Transverse colon (tissue), 4 donors: ENCODE measurements at regions not wholly inside any gene's neighbourhood (a gene's known extent, or its start where the extent isn't known, plus 50 kb on each side); places are given as distances from the start of the nearest gene placed in this dataset.

Experiments used
- DNase-seq: peaks from one replicate; pipeline ENCODE4 v3.0.0-alpha.2; 2019
- H3K27ac ChIP-seq, 4 donors: fragments of 200-600 bp; sonication (generic); 2 replicates each; pipeline ENCODE4 v1.5.1; 2016 to 2018; ENCODE audit warnings: inconsistent platforms in 4 of 4
- H3K27me3 ChIP-seq: fragments of 200-600 bp; sonication (generic); 2 replicates; pipeline ENCODE4 v1.5.1; 2017; ENCODE audit warnings: inconsistent platforms
- H3K36me3 ChIP-seq, 4 donors: fragments of 200-600 bp; sonication (generic); 2 replicates each; pipeline ENCODE4 v1.5.1; 2017 to 2019; ENCODE audit warnings: inconsistent platforms in 4 of 4
- H3K4me1 ChIP-seq, 4 donors: fragments of 200-600 bp; sonication (generic); 2 replicates each; pipeline ENCODE4 v1.5.1; 2017 to 2020; ENCODE audit warnings: inconsistent platforms in 4 of 4
- H3K4me3 ChIP-seq, 4 donors: fragments of 200-600 bp; sonication (generic); 1 replicate in 1 of 4; 2 replicates in 3 of 4; pipeline versions ENCODE4 v1.5.1 to v1.6.1; 2017 to 2019; ENCODE audit warnings: inconsistent platforms in 4 of 4
- H3K9me3 ChIP-seq, 2 donors: fragments of 200-600 bp; sonication (generic); 2 replicates each; pipeline ENCODE4 v1.5.1; 2017 to 2019; ENCODE audit warnings: inconsistent platforms in 2 of 2
- EP300 ChIP-seq: sonication (generic); formaldehyde crosslinking; IDR thresholded peaks from one replicate; pipeline ENCODE4 v1.6.1; 2017; ENCODE audit warnings: antibody characterized with exemption, low read depth
- POLR2A ChIP-seq: fragments of 450-650 bp; IDR thresholded peaks from one replicate; pipeline ENCODE4 v1.6.1; 2016; ENCODE audit warnings: antibody characterized with exemption, mild to moderate bottlenecking, moderate library complexity
- POLR2AphosphoS5 ChIP-seq, 3 donors: sonication (generic); formaldehyde crosslinking; IDR thresholded peaks; one replicate each; pipeline ENCODE4 v1.6.1; 2016; ENCODE audit warnings: antibody characterized with exemption in 3 of 3
- WGBS, 2 donors: methylation state at CpG; one replicate each; pipeline ENCODE4 v1.1.5; 2018; ENCODE audit warnings: low coverage in 1 of 2; 5-methylcytosine and 5-hydroxymethylcytosine counted together
- in situ Hi-C, 4 donors: fragments of 200-750 bp; cut with MboI; loops; one replicate each; pipeline versions ENCODE4 v1.15.0 to v1.15.1; 2017; ENCODE audit warnings: low sequenced_read_pairs in 3 of 4, low pct_ligation_motif_present in 1 of 4, low pct_unique_long_range_greater_than_20kb in 1 of 4
- intact Hi-C: fragments of 100-400 bp; cut with DNase I; formaldehyde crosslinking; loops from one replicate; pipeline ENCODE4 v1.15.1; 2023; ENCODE audit warnings: low total_unique reads
- TF ChIP-seq, protein P1 (sequence below), 5 experiments: fragments of 200-600 bp in 3 of 5; fragments of 450-650 bp in 2 of 5; sonication (generic) in 3 of 5; IDR thresholded peaks; 1 replicate in 2 of 5; 2 replicates in 3 of 5; pipeline ENCODE4 v1.5.1; 2016 to 2017; ENCODE audit warnings: antibody characterized with exemption in 5 of 5, inconsistent platforms in 3 of 5, mild to moderate bottlenecking in 2 of 5, moderate library complexity in 1 of 5

DNA sequence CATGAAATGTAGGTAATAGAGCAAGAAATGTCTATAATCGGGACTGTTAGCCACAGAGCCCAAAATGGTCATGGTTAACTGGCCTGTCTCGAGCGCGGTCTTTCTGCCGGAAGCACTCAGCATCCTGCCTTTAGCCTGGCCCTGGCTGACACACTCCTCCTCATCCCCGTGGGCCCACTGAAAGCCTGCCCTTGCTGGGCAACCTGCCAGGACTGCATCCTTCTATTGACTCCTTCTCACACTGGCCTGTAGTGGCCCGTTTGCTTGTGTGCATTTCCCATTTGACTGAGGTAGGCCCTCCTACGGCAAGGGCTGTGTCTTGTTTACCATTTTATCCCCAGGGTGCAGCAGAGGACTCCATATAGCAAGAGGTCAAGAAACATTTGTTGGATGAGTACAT is 215.7 kb downstream of the ATPSCKMT start:
- H3K27ac ChIP-seq: no peak overlapping the region
- in situ Hi-C loops (no loop called here), intact Hi-C loops (no loop called here)
- no peak for DNase-seq
- H3K4me1 ChIP-seq: no peaks in the 10 kb centered on the region
- 20 to 66% methylated on average over 1 to 8 of the region's 8 CpGs for WGBS, 2 donors
- H3K9me3 ChIP-seq: no peaks in the 10 kb centered on the region
- no peak overlapping the region for H3K4me3 ChIP-seq
- no peaks in the 10 kb centered on the region for H3K36me3 ChIP-seq
- H3K27me3 ChIP-seq: no peaks in the 10 kb centered on the region
- TF ChIP-seq POLR2AphosphoS5 (IDR thresholded peaks at IDR 0.05) (no peak), POLR2A (no peak), EP300 (no peak)
- TF ChIP-seq, protein P1, sequence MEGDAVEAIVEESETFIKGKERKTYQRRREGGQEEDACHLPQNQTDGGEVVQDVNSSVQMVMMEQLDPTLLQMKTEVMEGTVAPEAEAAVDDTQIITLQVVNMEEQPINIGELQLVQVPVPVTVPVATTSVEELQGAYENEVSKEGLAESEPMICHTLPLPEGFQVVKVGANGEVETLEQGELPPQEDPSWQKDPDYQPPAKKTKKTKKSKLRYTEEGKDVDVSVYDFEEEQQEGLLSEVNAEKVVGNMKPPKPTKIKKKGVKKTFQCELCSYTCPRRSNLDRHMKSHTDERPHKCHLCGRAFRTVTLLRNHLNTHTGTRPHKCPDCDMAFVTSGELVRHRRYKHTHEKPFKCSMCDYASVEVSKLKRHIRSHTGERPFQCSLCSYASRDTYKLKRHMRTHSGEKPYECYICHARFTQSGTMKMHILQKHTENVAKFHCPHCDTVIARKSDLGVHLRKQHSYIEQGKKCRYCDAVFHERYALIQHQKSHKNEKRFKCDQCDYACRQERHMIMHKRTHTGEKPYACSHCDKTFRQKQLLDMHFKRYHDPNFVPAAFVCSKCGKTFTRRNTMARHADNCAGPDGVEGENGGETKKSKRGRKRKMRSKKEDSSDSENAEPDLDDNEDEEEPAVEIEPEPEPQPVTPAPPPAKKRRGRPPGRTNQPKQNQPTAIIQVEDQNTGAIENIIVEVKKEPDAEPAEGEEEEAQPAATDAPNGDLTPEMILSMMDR (IDR thresholded peaks at IDR 0.05): no peak

DNA sequence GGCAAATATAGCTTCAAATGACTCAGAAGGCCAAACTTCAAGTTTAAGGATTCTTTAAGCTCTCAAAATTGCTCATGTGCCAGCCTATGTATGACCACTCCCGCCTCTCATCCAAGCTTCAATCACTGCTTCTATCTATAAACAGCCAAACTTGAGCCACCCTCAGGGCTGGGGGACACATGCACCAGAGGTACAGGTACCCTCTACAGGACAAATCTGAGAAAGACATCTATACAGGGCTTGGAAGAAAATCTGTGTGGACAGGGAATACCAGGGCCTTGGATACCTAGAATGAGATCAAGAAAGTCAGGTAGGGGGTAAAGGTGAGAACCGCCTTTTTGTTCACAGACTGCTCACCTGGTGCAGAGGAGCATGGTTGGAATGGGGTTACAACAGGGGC is 217.9 kb downstream of the ATPSCKMT start:
- no peak for DNase-seq
- H3K4me3 ChIP-seq: no peak overlapping the region
- H3K27me3 ChIP-seq: no peaks in the 10 kb centered on the region
- TF ChIP-seq POLR2A (no peak), EP300 (no peak), POLR2AphosphoS5 (IDR thresholded peaks at IDR 0.05) (no peak)
- TF ChIP-seq, protein P1 (IDR thresholded peaks at IDR 0.05): no peak
- no peaks in the 10 kb centered on the region for H3K36me3 ChIP-seq
- H3K4me1 ChIP-seq: no peaks in the 10 kb centered on the region
- intact Hi-C loops: no loop called here
- H3K9me3 ChIP-seq: no peaks in the 10 kb centered on the region
- 96% methylated on average over 2 of the region's 2 CpGs; no CpG with 5 or more reads in 1 of the 2 donors for WGBS, 2 donors
- in situ Hi-C loops: no loop called here
- H3K27ac ChIP-seq: no peak overlapping the region

DNA sequence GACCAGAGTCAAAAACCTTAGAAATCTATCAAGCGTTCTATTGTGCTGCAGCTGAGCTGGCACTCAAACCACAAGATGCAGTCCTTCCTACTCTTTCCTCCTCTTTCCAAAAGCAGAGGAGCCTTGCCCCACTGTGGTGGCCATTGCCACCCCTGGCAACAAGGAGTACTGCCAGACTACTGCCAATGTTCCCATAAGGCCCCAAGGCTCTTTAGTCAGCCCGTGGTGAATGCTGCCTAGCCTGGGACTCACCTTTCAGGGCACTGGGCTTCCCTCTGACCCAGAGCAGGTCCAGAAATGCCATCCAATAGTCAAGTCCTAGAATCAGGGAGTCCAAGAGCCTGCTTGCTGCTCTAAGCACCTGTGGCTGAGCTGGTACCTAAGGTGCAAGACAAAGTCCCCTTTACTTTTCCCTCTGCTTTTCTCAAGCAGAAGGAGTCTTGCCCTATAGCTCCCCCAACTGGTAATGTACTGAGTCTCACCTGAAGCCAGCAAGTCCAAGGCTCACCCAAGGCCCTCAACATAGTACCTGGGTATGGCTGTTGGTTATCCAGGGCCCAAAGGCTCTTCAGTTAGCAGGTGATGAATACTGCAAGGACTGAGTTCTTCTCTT is 219.4 kb downstream of the ATPSCKMT start:
- Histone ChIP-seq H3K4me3 (no peak overlapping the region), H3K36me3 (no peaks in the 10 kb centered on the region), H3K27ac (no peak overlapping the region), H3K9me3 (no peaks in the 10 kb centered on the region), H3K4me1 (no peaks in the 10 kb centered on the region), H3K27me3 (no peaks in the 10 kb centered on the region)
- peak; percentile 18 for DNase-seq
- TF ChIP-seq, protein P1 (IDR thresholded peaks at IDR 0.05): peak in 3 of 5 experiments; percentile 25 to 35 (median 28)
- TF ChIP-seq EP300: no peak
- WGBS, 2 donors: 67 to 83% methylated on average over 1 to 2 of the region's 2 CpGs
- intact Hi-C loops (no loop called here), in situ Hi-C loops (no loop called here)

DNA sequence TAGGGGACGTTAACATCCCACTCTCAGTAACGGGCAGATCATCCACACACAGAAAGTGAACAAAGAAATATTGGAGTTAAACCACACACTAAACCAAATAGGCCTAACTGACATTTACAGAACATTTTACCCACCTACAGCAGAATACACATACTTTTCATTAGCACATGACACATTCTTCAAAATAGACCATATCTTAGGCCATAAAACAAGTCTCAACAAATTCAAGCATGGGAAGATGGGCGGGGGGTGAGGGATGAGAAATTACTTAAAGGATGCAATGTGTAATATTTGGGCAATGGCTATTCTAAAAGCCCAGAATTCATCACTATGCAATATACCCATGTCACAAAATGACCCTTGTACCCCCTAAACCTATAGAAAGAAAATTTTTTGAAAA is 226.2 kb downstream of the ATPSCKMT start:
- DNase-seq: no peak
- in situ Hi-C loops: no loop called here
- no peak for TF ChIP-seq POLR2AphosphoS5 (IDR thresholded peaks at IDR 0.05)
- no peak for TF ChIP-seq EP300
- no peak for TF ChIP-seq POLR2A
- TF ChIP-seq, protein P1 (IDR thresholded peaks at IDR 0.05): no peak
- H3K36me3 ChIP-seq: no peaks in the 10 kb centered on the region
- no peak overlapping the region for H3K4me3 ChIP-seq
- no peak overlapping the region for H3K27ac ChIP-seq
- H3K9me3 ChIP-seq: no peaks in the 10 kb centered on the region
- WGBS, 2 donors: 76 to 86% methylated on average over 3 of the region's 3 CpGs
- H3K27me3 ChIP-seq: no peaks in the 10 kb centered on the region
- H3K4me1 ChIP-seq: no peaks in the 10 kb centered on the region
- intact Hi-C loops: no loop called here
